ENCODE measurements at regions not wholly inside any gene's neighbourhood (a gene's known extent, or its start where the extent isn't known, plus 50 kb on each side); places are given as distances from the start of the nearest gene placed in this dataset.

- no peaks in the 10 kb centered on the region for H3K9me3 ChIP-seq (ENCODE audit: control extremely low read depth in 1 of 3, control insufficient read depth in 2 of 3, insufficient read depth in 1 of 3, low read length in 2 of 3)
- no peak overlapping the region for H3K4me3 Mint-ChIP-seq
- H3K27ac ChIP-seq (ENCODE audit: low read length in 2 of 2): no peak overlapping the region
- ChIA-PET POLR2A (no interaction called here), CTCF (no interaction called here)
- H3K4me1 Mint-ChIP-seq: no peaks in the 10 kb centered on the region
- intact Hi-C loops (cut with micrococcal nuclease): no loop called here
- no peaks in the 10 kb centered on the region for H3K36me3 ChIP-seq (replicated peaks in 1 of 2; ENCODE audit: control extremely low read depth in 1 of 2, control insufficient read depth in 1 of 2, extremely low read depth in 1 of 2, insufficient read depth in 2 of 2, low read length in 1 of 2)
- no peak for DNase-seq
- no peaks in the 10 kb centered on the region for H3K79me2 ChIP-seq (ENCODE audit: control insufficient read depth, insufficient read depth, low read length)
- no peak overlapping the region for H3K9ac ChIP-seq (ENCODE audit: low read length)
- H4K20me1 ChIP-seq (ENCODE audit: control insufficient read depth, insufficient read depth, low read length, poor library complexity, severe bottlenecking): no peaks in the 10 kb centered on the region
- H3K9me3 Mint-ChIP-seq (ENCODE audit: insufficient read depth): no peaks in the 10 kb centered on the region
- TF ChIP-seq, protein P1, sequence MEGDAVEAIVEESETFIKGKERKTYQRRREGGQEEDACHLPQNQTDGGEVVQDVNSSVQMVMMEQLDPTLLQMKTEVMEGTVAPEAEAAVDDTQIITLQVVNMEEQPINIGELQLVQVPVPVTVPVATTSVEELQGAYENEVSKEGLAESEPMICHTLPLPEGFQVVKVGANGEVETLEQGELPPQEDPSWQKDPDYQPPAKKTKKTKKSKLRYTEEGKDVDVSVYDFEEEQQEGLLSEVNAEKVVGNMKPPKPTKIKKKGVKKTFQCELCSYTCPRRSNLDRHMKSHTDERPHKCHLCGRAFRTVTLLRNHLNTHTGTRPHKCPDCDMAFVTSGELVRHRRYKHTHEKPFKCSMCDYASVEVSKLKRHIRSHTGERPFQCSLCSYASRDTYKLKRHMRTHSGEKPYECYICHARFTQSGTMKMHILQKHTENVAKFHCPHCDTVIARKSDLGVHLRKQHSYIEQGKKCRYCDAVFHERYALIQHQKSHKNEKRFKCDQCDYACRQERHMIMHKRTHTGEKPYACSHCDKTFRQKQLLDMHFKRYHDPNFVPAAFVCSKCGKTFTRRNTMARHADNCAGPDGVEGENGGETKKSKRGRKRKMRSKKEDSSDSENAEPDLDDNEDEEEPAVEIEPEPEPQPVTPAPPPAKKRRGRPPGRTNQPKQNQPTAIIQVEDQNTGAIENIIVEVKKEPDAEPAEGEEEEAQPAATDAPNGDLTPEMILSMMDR (IDR thresholded peaks at IDR 0.05): no peak
- no peak for TF ChIP-seq EZH2 (IDR thresholded peaks at IDR 0.05; ENCODE audit: borderline replicate concordance, insufficient read depth, low read depth, low read length, poor library complexity, severe bottlenecking)
- no peak overlapping the region for H3K27ac Mint-ChIP-seq
- H3K4me3 ChIP-seq (ENCODE audit: control extremely low read depth in 1 of 5, extremely low read depth in 1 of 5, insufficient read depth in 1 of 5, low read depth in 2 of 5, low read length in 4 of 5): no peak overlapping the region
- no peaks in the 10 kb centered on the region for H3K27me3 ChIP-seq (replicated peaks in 1 of 4; ENCODE audit: control extremely low read depth in 1 of 4, control insufficient read depth in 3 of 4, insufficient read depth in 4 of 4, low read length in 3 of 4)
- WGBS (ENCODE audit: insufficient coverage): 39% methylated on average over 8 of the region's 9 CpGs
- H2AFZ ChIP-seq (ENCODE audit: insufficient read depth, low read depth, low read length, poor library complexity, severe bottlenecking): no peak overlapping the region
- no peak for ATAC-seq (ENCODE audit: low read depth)
- H3K27me3 Mint-ChIP-seq: peaks cover 7% of the 10 kb centered on the region
- no peak overlapping the region for H3K4me2 ChIP-seq (replicated peaks; ENCODE audit: low read depth, low read length, poor library complexity, severe bottlenecking)
- no peaks in the 10 kb centered on the region for H3K4me1 ChIP-seq (ENCODE audit: control insufficient read depth in 2 of 2, insufficient read depth in 2 of 2, low read length in 2 of 2)
Observed at GRCh38 chr9:135252980-135253304, 165.5 kb downstream of the OLFM1 start.

- no peak overlapping the region for H3K4me3 ChIP-seq (ENCODE audit: control extremely low read depth in 1 of 5, extremely low read depth in 1 of 5, insufficient read depth in 1 of 5, low read depth in 2 of 5, low read length in 4 of 5)
- H3K9me3 ChIP-seq (ENCODE audit: control extremely low read depth in 1 of 3, control insufficient read depth in 2 of 3, insufficient read depth in 1 of 3, low read length in 2 of 3): no peaks in the 10 kb centered on the region
- no peaks in the 10 kb centered on the region for H3K27me3 ChIP-seq (replicated peaks in 1 of 4; ENCODE audit: control extremely low read depth in 1 of 4, control insufficient read depth in 3 of 4, insufficient read depth in 4 of 4, low read length in 3 of 4)
- no peak overlapping the region for H2AFZ ChIP-seq (ENCODE audit: insufficient read depth, low read depth, low read length, poor library complexity, severe bottlenecking)
- no peak overlapping the region for H3K27ac ChIP-seq (ENCODE audit: low read length in 2 of 2)
- no peak overlapping the region for H3K4me2 ChIP-seq (replicated peaks; ENCODE audit: low read depth, low read length, poor library complexity, severe bottlenecking)
- POLR2A ChIA-PET: no interaction called here
- Mint-ChIP-seq H3K4me3 (no peak overlapping the region), H3K4me1 (no peaks in the 10 kb centered on the region), H3K27ac (no peak overlapping the region), H3K27me3 (peaks cover 7% of the 10 kb centered on the region), H3K9me3 (ENCODE audit: insufficient read depth) (no peaks in the 10 kb centered on the region)
- no peaks in the 10 kb centered on the region for H3K79me2 ChIP-seq (ENCODE audit: control insufficient read depth, insufficient read depth, low read length)
- H4K20me1 ChIP-seq (ENCODE audit: control insufficient read depth, insufficient read depth, low read length, poor library complexity, severe bottlenecking): no peaks in the 10 kb centered on the region
- ATAC-seq (ENCODE audit: low read depth): no peak
- TF ChIP-seq, protein P1 (IDR thresholded peaks at IDR 0.05): no peak
- no peak for TF ChIP-seq EZH2 (IDR thresholded peaks at IDR 0.05; ENCODE audit: borderline replicate concordance, insufficient read depth, low read depth, low read length, poor library complexity, severe bottlenecking)
- no peaks in the 10 kb centered on the region for H3K36me3 ChIP-seq (replicated peaks in 1 of 2; ENCODE audit: control extremely low read depth in 1 of 2, control insufficient read depth in 1 of 2, extremely low read depth in 1 of 2, insufficient read depth in 2 of 2, low read length in 1 of 2)
- no peak for DNase-seq
- 41% methylated on average over 29 of the region's 31 CpGs for WGBS (ENCODE audit: insufficient coverage)
- no peaks in the 10 kb centered on the region for H3K4me1 ChIP-seq (ENCODE audit: control insufficient read depth in 2 of 2, insufficient read depth in 2 of 2, low read length in 2 of 2)
- no peak overlapping the region for H3K9ac ChIP-seq (ENCODE audit: low read length)
- intact Hi-C loops (cut with micrococcal nuclease): no loop called here
- CTCF ChIA-PET: no interaction called here
Observed at GRCh38 chr9:135253305-135254004, 166.0 kb downstream of the OLFM1 start.
